ENCODE measurements at regions not wholly inside any gene's neighbourhood (a gene's known extent, or its start where the extent isn't known, plus 50 kb on each side); places are given as distances from the start of the nearest gene placed in this dataset.

DNA sequence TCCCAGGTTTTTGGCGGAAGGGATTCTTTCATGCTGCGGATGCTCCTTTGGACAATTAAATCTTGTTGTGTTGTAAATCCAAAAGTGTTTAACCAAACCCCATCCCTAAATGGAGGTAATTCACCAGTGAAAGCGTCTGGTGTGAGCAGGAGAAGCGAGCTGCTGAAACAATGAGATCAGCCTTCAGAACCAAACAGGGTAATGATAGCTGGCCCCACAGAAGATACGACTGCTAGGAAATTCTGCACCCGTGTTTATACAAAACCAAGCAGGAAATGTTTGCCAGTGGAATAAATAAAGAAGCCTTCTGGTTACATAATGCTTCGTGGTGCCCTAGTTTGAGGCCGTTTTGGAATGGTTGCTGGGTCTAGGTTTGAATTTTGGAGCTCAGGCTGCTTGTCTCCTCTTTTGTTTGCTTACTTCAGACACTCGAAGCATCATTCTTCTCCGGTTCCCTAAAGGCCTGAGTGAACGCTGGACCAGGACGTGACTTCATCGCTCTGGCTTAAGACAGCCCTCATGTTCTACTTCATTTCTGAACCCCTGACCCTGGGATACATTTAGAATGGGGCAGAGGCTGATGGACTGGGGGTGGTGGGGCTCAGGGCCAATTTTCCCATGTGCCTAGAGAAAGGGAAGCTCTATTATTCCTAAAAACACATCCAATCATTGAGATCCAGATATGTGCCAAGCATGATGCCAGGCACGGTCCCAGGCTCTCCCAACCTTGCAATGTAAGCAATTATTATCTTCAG, 61.6 kb upstream of the JAG1 start:
- Histone ChIP-seq H4K20me1 (ENCODE audit: insufficient read depth) (no peaks in the 10 kb centered on the region), H3K4me1 (ENCODE audit: control insufficient read depth in 1 of 2, insufficient read depth in 2 of 2, low read length in 2 of 2) (peaks cover 0 to 7% of the 10 kb centered on the region in 2 experiments; a peak in 2 of 4 replicates), H3K79me2 (ENCODE audit: insufficient read depth, low read length) (no peaks in the 10 kb centered on the region), H3K9me2 (ENCODE audit: insufficient read depth) (no peaks in the 10 kb centered on the region), H3K9me3 (ENCODE audit: control insufficient read depth in 1 of 2, insufficient read depth in 1 of 2, low read depth in 1 of 2, low read length in 2 of 2) (no peaks in the 10 kb centered on the region), H3K27ac (ENCODE audit: low read depth, low read length) (no peak overlapping the region), H3K36me3 (ENCODE audit: control insufficient read depth in 1 of 2, insufficient read depth in 2 of 2, low read length in 2 of 2) (no peaks in the 10 kb centered on the region), H3K27me3 (ENCODE audit: insufficient read depth, low read length) (no peaks in the 10 kb centered on the region), H3K4me2 (ENCODE audit: low read length) (no peak overlapping the region), H2AFZ (ENCODE audit: low read depth, low read length, poor library complexity, severe bottlenecking) (no peak overlapping the region), H3K4me3 (replicated peaks in 1 of 2; ENCODE audit: low read depth in 1 of 2, low read length in 2 of 2) (no peak overlapping the region), H3K9ac (ENCODE audit: low read length) (no peak overlapping the region)
- POLR2A ChIA-PET = no interaction called here
- TF ChIP-seq SRF (IDR thresholded peaks at IDR 0.05; ENCODE audit: low read depth) (no peak), RAD21 (IDR thresholded peaks at IDR 0.05; ENCODE audit: low read depth) (no peak), ELF1 (IDR thresholded peaks at IDR 0.05; ENCODE audit: borderline replicate concordance, low read depth) (no peak), CBX3 (IDR thresholded peaks at IDR 0.05; ENCODE audit: low read depth) (no peak), ZNF274 (IDR thresholded peaks at IDR 0.05; ENCODE audit: low read depth, low read length) (no peak), EZH2phosphoT487 (IDR thresholded peaks at IDR 0.05; ENCODE audit: borderline replicate concordance) (no peak), CEBPB (IDR thresholded peaks at IDR 0.05; ENCODE audit: low read depth) (no peak), POLR2AphosphoS5 (IDR thresholded peaks at IDR 0.05; ENCODE audit: low read depth, low read length) (no peak), SIN3A (IDR thresholded peaks at IDR 0.05; ENCODE audit: low read depth) (no peak)
- TF ChIP-seq, protein P1, sequence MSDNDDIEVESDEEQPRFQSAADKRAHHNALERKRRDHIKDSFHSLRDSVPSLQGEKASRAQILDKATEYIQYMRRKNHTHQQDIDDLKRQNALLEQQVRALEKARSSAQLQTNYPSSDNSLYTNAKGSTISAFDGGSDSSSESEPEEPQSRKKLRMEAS (IDR thresholded peaks at IDR 0.05) = no peak
- TF ChIP-seq, protein P2, sequence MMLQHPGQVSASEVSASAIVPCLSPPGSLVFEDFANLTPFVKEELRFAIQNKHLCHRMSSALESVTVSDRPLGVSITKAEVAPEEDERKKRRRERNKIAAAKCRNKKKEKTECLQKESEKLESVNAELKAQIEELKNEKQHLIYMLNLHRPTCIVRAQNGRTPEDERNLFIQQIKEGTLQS (IDR thresholded peaks at IDR 0.05) = no peak
- RAD21 ChIA-PET (ENCODE audit: low non-redundant PET in 1 of 2, low total read pairs in 2 of 2, uncharacterized antibody in 2 of 2, unreplicated experiment in 2 of 2) = no interaction called here
- no TSS peak for BruUV-seq (replicated peaks)
- DNase-seq (ENCODE audit: low read depth, low spot score) (no peak), ATAC-seq (no peak)
- CTCF ChIA-PET = no interaction called here
- intact Hi-C loops (cut with micrococcal nuclease) = no loop called here

DNA sequence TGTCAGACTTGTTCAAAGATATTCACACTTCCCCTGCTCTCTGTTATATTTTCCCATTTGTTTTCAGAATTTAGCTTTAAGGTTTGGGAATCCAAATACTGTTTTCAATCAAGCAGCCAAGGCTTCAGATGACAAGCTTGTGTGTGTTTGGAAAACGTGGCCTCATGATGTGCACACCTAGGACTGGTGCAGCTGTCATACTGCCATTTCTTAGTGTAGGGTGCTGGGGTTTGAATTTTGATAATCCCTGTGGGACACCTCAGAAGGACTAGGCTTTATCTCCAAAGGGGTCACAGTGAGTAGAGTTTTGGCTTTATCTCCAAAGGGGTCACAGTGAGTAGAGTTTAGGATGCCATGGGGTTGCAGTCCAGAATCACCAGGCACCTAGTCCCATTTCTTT, 65.3 kb upstream of the JAG1 start:
- DNase-seq (ENCODE audit: low read depth, low spot score) (no peak), ATAC-seq (no peak)
- ChIA-PET POLR2A (no interaction called here), CTCF (no interaction called here), RAD21 (ENCODE audit: low non-redundant PET in 1 of 2, low total read pairs in 2 of 2, uncharacterized antibody in 2 of 2, unreplicated experiment in 2 of 2) (no interaction called here)
- Histone ChIP-seq H3K9ac (ENCODE audit: low read length) (no peak overlapping the region), H3K79me2 (ENCODE audit: insufficient read depth, low read length) (no peaks in the 10 kb centered on the region), H3K4me3 (replicated peaks in 1 of 2; ENCODE audit: low read depth in 1 of 2, low read length in 2 of 2) (no peak overlapping the region), H2AFZ (ENCODE audit: low read depth, low read length, poor library complexity, severe bottlenecking) (no peak overlapping the region), H3K4me1 (ENCODE audit: control insufficient read depth in 1 of 2, insufficient read depth in 2 of 2, low read length in 2 of 2) (no peaks in the 10 kb centered on the region), H3K9me2 (ENCODE audit: insufficient read depth) (no peaks in the 10 kb centered on the region), H3K9me3 (ENCODE audit: control insufficient read depth in 1 of 2, insufficient read depth in 1 of 2, low read depth in 1 of 2, low read length in 2 of 2) (no peaks in the 10 kb centered on the region), H3K27ac (ENCODE audit: low read depth, low read length) (no peak overlapping the region), H3K36me3 (ENCODE audit: control insufficient read depth in 1 of 2, insufficient read depth in 2 of 2, low read length in 2 of 2) (no peaks in the 10 kb centered on the region), H4K20me1 (ENCODE audit: insufficient read depth) (no peaks in the 10 kb centered on the region), H3K4me2 (ENCODE audit: low read length) (no peak overlapping the region), H3K27me3 (ENCODE audit: insufficient read depth, low read length) (no peaks in the 10 kb centered on the region)
- intact Hi-C loops (cut with micrococcal nuclease) = no loop called here
- no TSS peak for BruUV-seq (replicated peaks)
- TF ChIP-seq SIN3A (IDR thresholded peaks at IDR 0.05; ENCODE audit: low read depth) (no peak), RAD21 (IDR thresholded peaks at IDR 0.05; ENCODE audit: low read depth) (no peak), JUND (IDR thresholded peaks at IDR 0.05) (no peak), EZH2phosphoT487 (IDR thresholded peaks at IDR 0.05; ENCODE audit: borderline replicate concordance) (no peak), ZFX (IDR thresholded peaks at IDR 0.05) (no peak), EZH2 (IDR thresholded peaks at IDR 0.05) (no peak), TCF7L2 (IDR thresholded peaks at IDR 0.05; ENCODE audit: borderline replicate concordance, extremely low read depth, insufficient read depth, insufficient read length) (no peak)
- TF ChIP-seq, protein P3, sequence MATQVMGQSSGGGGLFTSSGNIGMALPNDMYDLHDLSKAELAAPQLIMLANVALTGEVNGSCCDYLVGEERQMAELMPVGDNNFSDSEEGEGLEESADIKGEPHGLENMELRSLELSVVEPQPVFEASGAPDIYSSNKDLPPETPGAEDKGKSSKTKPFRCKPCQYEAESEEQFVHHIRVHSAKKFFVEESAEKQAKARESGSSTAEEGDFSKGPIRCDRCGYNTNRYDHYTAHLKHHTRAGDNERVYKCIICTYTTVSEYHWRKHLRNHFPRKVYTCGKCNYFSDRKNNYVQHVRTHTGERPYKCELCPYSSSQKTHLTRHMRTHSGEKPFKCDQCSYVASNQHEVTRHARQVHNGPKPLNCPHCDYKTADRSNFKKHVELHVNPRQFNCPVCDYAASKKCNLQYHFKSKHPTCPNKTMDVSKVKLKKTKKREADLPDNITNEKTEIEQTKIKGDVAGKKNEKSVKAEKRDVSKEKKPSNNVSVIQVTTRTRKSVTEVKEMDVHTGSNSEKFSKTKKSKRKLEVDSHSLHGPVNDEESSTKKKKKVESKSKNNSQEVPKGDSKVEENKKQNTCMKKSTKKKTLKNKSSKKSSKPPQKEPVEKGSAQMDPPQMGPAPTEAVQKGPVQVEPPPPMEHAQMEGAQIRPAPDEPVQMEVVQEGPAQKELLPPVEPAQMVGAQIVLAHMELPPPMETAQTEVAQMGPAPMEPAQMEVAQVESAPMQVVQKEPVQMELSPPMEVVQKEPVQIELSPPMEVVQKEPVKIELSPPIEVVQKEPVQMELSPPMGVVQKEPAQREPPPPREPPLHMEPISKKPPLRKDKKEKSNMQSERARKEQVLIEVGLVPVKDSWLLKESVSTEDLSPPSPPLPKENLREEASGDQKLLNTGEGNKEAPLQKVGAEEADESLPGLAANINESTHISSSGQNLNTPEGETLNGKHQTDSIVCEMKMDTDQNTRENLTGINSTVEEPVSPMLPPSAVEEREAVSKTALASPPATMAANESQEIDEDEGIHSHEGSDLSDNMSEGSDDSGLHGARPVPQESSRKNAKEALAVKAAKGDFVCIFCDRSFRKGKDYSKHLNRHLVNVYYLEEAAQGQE (IDR thresholded peaks at IDR 0.05; ENCODE audit: low read depth) = no peak
